Stimulated activated CD4-positive, alpha-beta T cell treated with anti-CD3 and anti-CD28 coated beads, Interleukin-2, amount 100 ng/mL, for 48 hours (primary cell): ENCODE measurements at regions not wholly inside any gene's neighbourhood (a gene's known extent, or its start where the extent isn't known, plus 50 kb on each side); places are given as distances from the start of the nearest gene placed in this dataset.
"Not testable (repeated sequence)": the region's sequence is repeated elsewhere in the genome, so short reads cannot be mapped to it uniquely, and the experiment has no call there.

Experiments
- DNase-seq, 2 donors: peaks; one replicate each; pipeline ENCODE4 v3.0.0-alpha.2; 2020

GRCh38 chr9:107853461-107853860 lies 363.9 kb upstream of the KLF4 start:
- no peak for DNase-seq

- DNase-seq: no peak
Observed at GRCh38 chr9:107852891-107853290, 363.3 kb upstream of the KLF4 start.

- DNase-seq: no peak
Observed at GRCh38 chr9:107850653-107851052, 361.1 kb upstream of the KLF4 start.

DNA sequence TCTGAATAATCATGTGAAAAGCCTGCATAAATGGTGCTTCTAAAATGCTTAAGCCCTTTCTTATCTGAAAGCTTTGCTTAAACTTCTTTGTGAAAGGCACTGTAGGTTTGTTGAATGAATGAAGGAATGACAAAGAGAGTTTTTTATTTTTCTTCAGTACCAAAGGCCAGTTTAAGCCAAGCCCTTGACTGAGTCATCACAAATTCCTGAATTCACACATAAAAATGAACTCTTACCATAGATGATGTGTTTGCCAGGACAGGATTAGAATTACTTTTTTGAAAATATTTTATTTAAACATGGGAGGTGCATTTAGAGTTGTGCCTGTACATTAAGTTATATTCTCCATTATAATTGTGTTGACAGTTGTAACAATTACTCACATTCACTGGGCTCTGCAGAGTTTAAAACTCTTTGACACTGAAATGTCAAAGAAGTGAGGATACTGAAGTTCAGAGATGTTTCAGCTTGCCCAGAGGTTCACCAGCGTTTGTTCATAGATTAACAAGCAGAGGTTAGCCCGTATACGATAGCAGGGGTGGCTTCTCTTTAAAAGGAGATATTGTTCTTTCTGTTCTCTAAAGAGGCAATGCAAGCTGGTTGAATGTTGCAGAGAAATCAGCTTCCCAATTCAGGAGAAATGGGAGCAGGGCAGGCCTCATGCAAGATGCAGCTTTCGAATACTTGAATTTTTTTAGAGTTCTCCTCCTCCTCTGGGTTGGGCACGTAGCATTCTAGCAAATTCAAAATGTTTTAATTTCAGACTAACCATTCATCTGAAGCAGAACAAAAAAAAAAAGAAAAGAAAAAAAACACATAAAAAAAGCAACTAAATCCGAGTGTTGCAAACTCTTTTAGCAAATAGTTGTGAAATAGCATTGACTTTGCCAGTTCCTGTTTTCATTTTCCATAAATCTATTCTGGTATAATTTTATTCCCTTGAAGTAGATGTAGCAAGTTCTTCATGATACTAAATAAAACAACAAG lies 358.7 kb upstream of the KLF4 start:
- DNase-seq: no peak

DNA sequence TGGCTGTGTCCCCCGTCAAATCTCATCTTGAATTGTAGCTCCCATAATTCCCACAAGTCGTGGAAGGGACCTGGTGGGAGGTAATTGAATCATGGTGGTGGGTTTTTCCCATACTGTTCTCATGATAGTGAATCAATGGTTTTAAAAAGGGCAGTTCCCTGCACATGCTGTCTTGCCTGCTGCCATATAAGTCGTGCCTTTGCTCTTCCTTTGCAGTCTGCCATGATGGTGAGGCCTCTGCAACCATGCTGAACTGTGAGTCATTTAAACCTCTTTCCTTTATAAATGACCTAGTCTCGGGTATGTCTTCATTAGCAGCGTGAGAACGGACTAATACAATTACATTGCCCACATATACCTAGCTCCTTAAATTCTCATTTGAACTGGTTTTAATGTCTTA lies 353.0 kb upstream of the KLF4 start:
- DNase-seq: no peak

DNA sequence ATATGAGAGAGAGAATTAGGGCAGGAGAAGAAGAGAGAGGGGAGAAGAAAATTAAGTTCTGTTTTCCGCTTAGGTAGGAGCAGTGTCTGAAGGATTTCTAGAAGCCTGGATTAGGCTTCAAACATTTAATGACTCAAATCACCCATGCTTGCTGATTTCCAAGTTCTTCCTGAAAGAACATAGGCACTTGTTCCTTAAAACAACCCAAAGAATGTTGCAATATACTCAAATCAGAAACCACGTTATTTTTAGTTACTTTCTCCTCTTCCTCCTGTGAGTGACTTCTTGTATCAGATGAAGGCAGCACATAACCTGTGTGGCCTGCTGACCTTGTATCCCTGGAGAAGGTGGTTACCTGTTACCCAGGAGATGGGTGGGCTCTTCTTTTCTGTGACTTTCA lies 351.5 kb upstream of the KLF4 start:
- no peak for DNase-seq

DNA sequence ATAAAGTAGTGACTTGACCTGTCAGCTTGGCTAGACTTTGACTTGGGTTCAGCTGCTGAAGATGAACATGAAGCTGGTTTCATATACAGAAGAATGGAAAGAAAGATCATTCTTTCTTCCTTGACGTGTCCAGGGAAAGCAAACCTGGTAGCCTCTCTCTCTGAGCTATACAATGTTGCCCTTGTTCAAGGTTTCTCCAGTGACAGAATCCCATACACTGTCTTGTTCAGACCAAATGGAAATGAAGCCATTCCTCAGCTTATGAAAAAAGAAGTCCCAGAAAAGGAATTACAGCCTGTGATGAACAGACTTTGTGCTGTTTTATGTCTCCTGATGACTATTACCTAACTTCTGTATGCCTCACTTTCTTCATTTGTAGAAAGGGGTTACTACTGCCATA lies 349.8 kb upstream of the KLF4 start:
- no peak for DNase-seq

DNA sequence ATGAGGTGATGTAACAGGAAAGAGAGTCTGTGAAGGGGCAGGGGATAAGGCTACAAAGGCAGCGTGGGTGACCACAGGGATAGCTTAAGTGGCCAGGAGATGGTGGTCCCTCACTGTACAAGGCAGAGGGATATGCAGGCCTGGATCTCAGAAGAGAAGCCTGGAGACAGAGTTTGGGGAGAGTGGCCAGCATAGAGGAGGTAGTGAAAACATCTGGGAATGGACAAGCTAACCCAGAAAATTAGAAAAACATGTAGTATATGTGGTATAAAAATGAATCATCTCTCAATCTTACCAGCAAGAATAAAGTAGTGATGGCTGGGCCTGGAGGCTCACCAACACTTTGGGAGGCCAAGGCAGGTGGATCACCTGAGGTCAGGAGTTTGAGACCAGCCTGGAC lies 349.2 kb upstream of the KLF4 start:
- no peak for DNase-seq

DNA sequence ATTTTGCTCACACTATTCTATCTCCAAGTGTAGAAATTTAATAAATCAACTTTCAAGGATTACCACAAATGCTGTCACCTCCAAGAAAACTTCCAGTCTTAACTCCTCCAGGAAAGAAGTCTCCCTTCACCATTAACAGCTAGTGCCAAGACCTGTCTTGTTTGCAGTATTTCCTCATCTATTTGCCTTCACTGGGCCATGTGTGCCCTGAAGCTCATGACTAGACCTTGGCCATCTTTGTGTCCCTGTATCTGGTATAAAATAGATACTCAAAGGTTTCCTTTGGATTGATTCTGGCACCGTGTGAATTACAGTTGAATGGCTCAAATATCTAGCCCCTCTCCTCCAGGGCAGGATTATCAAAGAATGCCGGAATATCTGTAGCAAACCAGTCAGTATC lies 346.7 kb upstream of the KLF4 start:
- DNase-seq: no peak

DNA sequence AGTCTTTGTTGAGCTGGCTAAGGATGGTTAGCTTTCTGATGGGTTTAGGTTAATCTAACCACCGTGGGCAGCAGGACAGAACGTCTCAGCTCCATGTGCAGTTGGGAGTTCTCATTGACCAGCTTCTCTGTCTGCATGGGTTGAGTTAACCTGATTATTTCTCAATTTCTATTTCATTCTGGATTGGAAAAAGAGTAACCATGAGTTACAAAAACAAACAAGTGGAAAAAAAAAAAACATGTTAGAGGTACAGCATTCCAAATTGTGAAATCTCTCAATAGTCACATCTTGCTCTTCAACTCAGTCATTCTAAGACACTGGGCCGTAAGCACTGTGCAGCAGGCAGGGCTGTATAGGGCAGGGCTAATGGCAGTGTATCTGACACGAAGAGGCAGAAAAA lies 343.7 kb upstream of the KLF4 start:
- DNase-seq: no peak

DNA sequence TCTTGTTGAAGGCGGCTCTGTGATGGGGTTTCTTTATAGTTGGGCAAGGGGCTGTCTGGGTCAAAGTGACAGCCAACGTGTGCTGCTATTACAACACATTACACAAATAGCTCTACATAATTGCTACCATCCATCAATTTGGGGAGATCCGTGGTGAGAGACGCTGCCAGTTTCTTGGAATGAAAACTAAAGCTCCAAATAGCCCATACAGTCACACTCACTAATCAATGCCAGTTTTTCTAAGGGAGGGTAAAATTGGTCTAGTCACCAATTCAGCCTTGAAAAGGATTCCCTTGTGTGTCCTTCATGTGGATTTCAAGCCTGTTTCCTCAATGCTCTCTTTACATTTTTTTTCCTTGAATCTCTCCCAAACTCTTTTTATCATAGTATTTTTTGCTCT lies 343.3 kb upstream of the KLF4 start:
- no peak for DNase-seq

GRCh38 chr9:107830479-107830878 lies 340.9 kb upstream of the KLF4 start:
- DNase-seq: no peak

DNA sequence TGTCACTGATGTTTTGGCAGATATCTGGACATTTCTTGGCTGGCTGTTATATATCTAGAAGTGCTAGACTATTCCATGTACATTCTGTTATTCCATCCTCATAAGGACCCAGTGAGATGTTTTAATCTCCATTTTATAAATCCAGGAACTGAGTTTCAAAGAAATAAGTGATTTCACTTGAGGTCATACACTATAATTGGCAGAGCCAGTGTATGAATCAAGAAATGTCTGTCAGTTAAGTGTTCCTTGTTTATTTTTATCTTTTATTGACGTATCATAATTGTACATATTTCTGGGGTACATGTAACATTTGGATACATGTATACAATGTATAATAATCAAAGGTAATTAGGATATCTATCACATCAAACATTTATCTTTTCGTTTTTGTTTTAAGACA lies 338.3 kb upstream of the KLF4 start:
- no peak for DNase-seq

- no peak for DNase-seq
Observed at GRCh38 chr9:107827304-107827703, 337.7 kb upstream of the KLF4 start.

GRCh38 chr9:107826688-107826983 lies 337.1 kb upstream of the KLF4 start:
- DNase-seq: not testable (repeated sequence)

DNA sequence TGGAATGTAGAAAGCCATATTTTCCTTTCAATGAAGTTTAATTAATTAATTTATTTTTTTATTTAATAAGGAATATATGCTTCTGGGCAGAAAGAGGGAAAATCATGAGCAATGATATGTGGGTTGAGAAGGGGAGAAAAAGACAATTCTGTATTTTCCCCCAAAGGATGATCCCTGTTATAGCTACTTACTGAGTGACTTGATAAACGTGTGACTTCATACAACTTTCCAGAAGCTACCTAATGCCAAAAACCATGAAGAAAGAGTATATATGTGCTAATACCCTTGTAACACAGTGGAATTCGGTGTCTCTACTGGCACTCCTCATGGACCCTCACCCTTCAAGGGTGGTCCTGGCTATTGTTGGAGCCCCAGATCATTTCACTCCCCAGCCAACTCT lies 335.0 kb upstream of the KLF4 start:
- DNase-seq: no peak

- no peak for DNase-seq
Observed at GRCh38 chr9:107819772-107820565, 330.4 kb upstream of the KLF4 start.

- not testable (repeated sequence) for DNase-seq
Observed at GRCh38 chr9:107818503-107818829, 328.9 kb upstream of the KLF4 start.

GRCh38 chr9:107817595-107818502 lies 328.3 kb upstream of the KLF4 start:
- not testable (repeated sequence) for DNase-seq

DNA sequence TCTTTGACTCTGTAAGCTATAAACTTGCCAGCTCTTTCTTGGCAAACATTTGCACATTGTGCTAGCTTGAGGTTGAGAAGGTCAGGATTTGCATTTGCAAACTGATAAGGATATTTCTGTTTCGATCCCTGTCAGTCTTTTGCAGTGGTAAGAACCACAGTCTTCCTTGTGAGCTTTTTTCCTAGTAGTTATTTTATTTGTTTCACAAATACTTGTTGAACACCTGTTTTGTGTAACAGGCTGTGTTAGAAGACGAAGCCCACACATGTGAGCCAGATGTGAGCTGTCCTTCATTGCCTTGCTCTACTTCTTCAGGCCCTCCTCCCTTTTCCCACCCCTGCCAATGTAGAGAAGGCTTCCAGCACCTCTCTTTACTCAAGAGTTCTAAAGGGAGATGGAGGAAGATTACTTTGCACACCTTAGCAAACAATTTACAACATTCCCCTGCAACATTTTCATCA lies 327.0 kb upstream of the KLF4 start:
- DNase-seq: no peak

GRCh38 chr9:107815782-107816560 lies 326.4 kb upstream of the KLF4 start:
- DNase-seq: no peak

DNA sequence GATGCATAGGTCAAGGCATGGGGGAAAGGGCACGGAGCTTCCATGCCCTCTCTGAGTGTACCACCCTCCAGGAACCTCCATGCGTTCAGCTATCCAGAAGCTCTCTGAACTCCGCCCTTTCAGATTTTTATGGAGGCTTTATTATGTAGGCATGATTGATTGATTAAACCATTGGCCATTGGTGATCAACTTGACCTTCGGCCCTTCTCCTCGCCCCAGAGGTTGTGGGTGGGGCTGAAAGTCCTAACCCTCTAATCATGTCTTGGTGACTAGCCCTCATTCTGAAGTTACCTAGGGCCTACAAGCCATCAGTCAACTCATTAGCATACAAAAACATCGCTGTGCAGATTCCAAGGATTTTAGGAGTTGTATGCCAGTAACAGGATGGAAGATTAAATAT lies 323.7 kb upstream of the KLF4 start:
- no peak for DNase-seq
